ENCODE measurements at regions not wholly inside any gene's neighbourhood (a gene's known extent, or its start where the extent isn't known, plus 50 kb on each side); places are given as distances from the start of the nearest gene placed in this dataset. TPM values are rescaled to one million over a fixed set of nuclear protein-coding genes. Genes with fewer than 3 reads are reported as not detected.

GRCh38 chr6:37549558-37549957, 49.9 kb upstream of the CCDC167 start:
- intact Hi-C loops (cut with micrococcal nuclease): no loop called here
- Mint-ChIP-seq H3K4me3 (no peak overlapping the region), H3K9me3 (no peaks in the 10 kb centered on the region), H3K4me1 (ENCODE audit: low read depth) (peaks cover 49% of the 10 kb centered on the region), H3K27ac (no peak overlapping the region), H3K27me3 (no peaks in the 10 kb centered on the region), H3K36me3 (ENCODE audit: low read depth) (no peaks in the 10 kb centered on the region)
- ChIA-PET POLR2A (interaction anchor here (1.1 kb wide), 1 partner anchor 12 kb away, joined by 4 read pairs; no protein-coding TSS in a partner anchor), CTCF (interaction anchor here (1.0 kb wide), 1 partner anchor 65 kb away, joined by 3 read pairs; no protein-coding TSS in a partner anchor)
- DNase-seq (no peak), ATAC-seq (no peak)
- no peak for TF ChIP-seq CTCF (IDR thresholded peaks at IDR 0.05)

Small RNA genes lying in the stretch of these regions (microRNA-seq; reads per million reads assigned to microRNA genes)
- not detected for gene MIR4462 (ENCODE audit: borderline microRNAs expressed, borderline replicate concordance)
